ENCODE measurements at regions not wholly inside any gene's neighbourhood (a gene's known extent, or its start where the extent isn't known, plus 50 kb on each side); places are given as distances from the start of the nearest gene placed in this dataset.
"Not testable (repeated sequence)": the region's sequence is repeated elsewhere in the genome, so short reads cannot be mapped to it uniquely, and the experiment has no call there.

DNA sequence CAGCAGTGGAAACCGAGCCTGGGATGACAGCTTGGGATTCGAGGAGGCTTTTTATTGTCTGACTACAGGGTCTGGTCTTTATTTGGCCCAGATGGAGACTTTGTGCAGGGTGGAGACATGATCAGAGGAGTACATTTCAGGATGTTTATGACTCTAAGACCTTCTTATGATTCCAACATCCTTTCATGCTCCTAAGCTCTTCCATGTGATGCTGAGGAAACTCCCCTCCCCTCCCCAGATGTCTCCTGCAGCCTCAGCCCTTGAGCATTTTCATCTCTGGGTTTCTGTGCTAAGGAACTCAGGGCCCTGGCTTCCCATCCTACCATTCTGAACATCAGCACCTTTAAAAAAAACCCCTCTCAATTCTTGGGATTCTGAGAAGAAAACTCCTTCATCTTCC, 186.6 kb downstream of the SOX4 start:
- ATAC-seq (no peak), DNase-seq (no peak)
- Mint-ChIP-seq H3K4me1 (no peaks in the 10 kb centered on the region), H3K36me3 (ENCODE audit: low read depth) (no peaks in the 10 kb centered on the region), H3K27ac (no peak overlapping the region), H3K27me3 (no peaks in the 10 kb centered on the region), H3K4me3 (no peak overlapping the region)
- no peaks in the 10 kb centered on the region for H3K9me3 ChIP-seq (ENCODE audit: control insufficient read depth, low read length, poor library complexity, severe bottlenecking)

DNA sequence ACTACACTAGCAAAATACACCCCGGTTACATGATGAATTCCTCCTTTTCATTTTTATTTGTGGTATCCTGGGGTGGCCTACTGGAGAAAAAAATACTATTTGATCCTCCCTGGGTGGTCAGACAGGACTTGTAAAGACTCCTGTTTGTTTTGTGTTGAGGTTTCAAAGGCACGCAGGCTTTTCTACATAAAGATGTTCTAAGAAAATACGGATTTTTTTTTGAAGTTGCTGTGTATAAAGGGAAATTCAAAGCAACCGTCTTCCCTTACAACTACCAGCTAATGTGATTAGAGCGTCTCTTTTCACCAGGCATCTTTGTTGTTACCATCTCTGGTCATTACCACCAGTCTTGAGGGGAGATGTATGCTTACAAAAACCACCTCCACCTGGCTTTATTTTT, 187.1 kb downstream of the SOX4 start:
- Mint-ChIP-seq H3K4me1 (no peaks in the 10 kb centered on the region), H3K36me3 (ENCODE audit: low read depth) (no peaks in the 10 kb centered on the region), H3K4me3 (no peak overlapping the region), H3K27me3 (no peaks in the 10 kb centered on the region), H3K27ac (no peak overlapping the region)
- DNase-seq (no peak), ATAC-seq (no peak)
- H3K9me3 ChIP-seq (ENCODE audit: control insufficient read depth, low read length, poor library complexity, severe bottlenecking) = no peaks in the 10 kb centered on the region

DNA sequence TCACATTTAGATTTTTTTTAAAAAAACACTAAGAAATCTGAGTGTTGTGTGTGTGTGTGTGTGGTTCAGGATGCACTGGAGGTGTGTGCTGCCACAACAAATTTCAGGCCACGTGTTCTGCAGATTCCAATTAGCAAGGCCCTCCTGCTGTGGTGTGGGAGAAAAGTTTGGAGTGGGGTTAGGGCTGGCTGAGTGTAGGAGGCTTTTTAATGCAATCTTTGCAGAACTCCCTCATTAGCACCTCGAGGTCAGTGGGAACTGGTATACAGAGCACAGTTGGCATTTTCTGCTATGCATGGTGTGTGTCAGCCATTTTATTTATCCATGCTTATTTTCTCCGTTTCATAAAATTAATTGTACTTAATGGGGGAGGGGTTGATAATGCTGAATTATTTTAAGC, 187.6 kb downstream of the SOX4 start:
- no peak overlapping the region for H3K4me3 Mint-ChIP-seq
- H3K27me3 Mint-ChIP-seq = no peaks in the 10 kb centered on the region

DNA sequence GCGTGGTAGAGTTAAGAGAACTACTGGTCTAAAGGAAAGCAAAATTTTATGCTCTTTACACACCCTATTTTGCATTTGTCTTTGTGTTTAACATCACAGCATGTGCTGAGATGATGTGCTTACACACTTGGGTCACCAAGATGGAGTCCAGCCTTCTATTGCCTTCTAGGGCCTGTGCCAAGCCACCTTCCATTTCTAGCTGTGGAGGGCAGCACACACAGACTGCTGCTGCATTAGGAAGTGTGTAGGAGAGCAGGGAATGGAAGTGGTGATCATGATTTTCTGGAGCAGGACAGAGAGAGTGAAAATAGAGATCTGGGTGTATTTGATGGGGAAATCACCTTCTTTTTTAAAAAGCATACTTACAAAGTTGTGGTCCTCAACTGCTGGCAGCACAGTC, 191.6 kb downstream of the SOX4 start:
- Mint-ChIP-seq H3K4me1 (no peaks in the 10 kb centered on the region), H3K36me3 (ENCODE audit: low read depth) (no peaks in the 10 kb centered on the region), H3K27me3 (no peaks in the 10 kb centered on the region), H3K27ac (no peak overlapping the region), H3K4me3 (no peak overlapping the region)
- ATAC-seq = no peak
- no peak for DNase-seq
- H3K9me3 ChIP-seq (ENCODE audit: control insufficient read depth, low read length, poor library complexity, severe bottlenecking) = no peaks in the 10 kb centered on the region

More for the DNA sequence above, 187.6 kb downstream of the SOX4 start:
- no peak for DNase-seq
- Mint-ChIP-seq H3K27ac (no peak overlapping the region), H3K4me1 (no peaks in the 10 kb centered on the region), H3K36me3 (ENCODE audit: low read depth) (no peaks in the 10 kb centered on the region)
- H3K9me3 ChIP-seq (ENCODE audit: control insufficient read depth, low read length, poor library complexity, severe bottlenecking) = no peaks in the 10 kb centered on the region
- ATAC-seq = no peak

DNA sequence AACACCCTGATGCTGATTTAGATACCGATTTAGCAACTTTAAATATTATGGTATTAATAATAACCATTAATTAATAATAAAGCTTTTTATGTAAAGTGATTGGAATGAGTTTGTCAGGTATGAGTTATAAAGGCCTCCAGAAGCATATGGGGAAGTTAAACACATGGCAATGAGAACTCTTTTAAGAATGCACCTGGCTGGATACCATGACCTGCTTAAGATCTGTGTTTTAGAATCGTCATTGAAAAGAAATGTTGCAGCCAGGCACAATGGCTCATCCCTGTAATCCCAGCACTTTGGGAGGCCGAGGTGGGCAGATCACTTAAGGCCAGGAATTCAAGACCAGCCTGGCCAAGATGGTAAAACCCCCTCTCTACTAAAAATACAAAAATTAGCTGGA, 197.5 kb downstream of the SOX4 start:
- Mint-ChIP-seq H3K27ac (no peak overlapping the region), H3K4me1 (no peaks in the 10 kb centered on the region), H3K27me3 (no peaks in the 10 kb centered on the region), H3K36me3 (ENCODE audit: low read depth) (no peaks in the 10 kb centered on the region), H3K4me3 (no peak overlapping the region)
- no peaks in the 10 kb centered on the region for H3K9me3 ChIP-seq (ENCODE audit: control insufficient read depth, low read length, poor library complexity, severe bottlenecking)
- DNase-seq (no peak), ATAC-seq (no peak)

DNA sequence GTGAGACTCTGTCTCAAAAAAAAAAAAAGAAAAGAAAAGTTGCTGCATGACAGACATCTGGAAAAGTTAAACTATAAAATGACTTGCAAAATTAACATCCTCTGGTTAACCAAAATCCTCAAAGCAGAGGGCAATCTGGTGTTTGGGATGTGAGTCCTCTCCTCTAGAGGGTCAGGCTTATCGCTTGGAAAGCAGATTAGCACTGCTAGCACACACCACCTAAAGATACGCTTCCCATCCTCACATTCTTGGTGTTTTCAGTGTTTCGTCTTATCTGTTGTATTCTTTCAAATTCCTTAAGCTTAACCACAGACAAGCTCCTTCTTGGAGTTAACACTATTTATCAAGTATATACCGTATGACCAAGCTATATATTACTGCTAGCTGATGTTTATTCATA, 198.0 kb downstream of the SOX4 start:
- H3K27ac Mint-ChIP-seq = no peak overlapping the region
- H3K9me3 ChIP-seq (ENCODE audit: control insufficient read depth, low read length, poor library complexity, severe bottlenecking) = no peaks in the 10 kb centered on the region
- H3K4me3 Mint-ChIP-seq = no peak overlapping the region
- ATAC-seq = no peak
- H3K36me3 Mint-ChIP-seq (ENCODE audit: low read depth) = no peaks in the 10 kb centered on the region
- no peaks in the 10 kb centered on the region for H3K27me3 Mint-ChIP-seq
- no peak for DNase-seq
- H3K4me1 Mint-ChIP-seq = no peaks in the 10 kb centered on the region

DNA sequence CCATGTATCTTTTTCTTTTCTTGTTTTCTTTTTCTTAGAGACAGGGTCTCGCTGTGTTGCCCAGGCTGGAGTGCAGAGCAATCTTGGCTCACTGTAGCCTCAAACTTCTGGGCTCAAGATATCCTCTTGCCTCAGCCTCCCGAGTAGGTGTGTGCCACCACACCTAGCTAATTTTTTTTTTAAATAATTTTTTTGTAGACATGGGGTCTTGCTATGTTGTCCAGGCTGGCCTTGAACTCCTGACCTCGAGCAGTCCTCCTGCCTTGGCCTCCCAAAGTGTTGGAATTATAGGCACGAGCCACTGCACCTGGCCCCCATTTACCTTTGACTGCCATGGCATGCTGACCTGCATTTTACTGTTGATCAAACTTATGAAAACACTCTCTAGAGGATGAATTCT, 198.6 kb downstream of the SOX4 start:
- ATAC-seq = no peak
- Mint-ChIP-seq H3K4me3 (no peak overlapping the region), H3K27me3 (no peaks in the 10 kb centered on the region), H3K27ac (no peak overlapping the region), H3K36me3 (ENCODE audit: low read depth) (no peaks in the 10 kb centered on the region), H3K4me1 (no peaks in the 10 kb centered on the region)
- DNase-seq = no peak
- H3K9me3 ChIP-seq (ENCODE audit: control insufficient read depth, low read length, poor library complexity, severe bottlenecking) = no peaks in the 10 kb centered on the region

DNA sequence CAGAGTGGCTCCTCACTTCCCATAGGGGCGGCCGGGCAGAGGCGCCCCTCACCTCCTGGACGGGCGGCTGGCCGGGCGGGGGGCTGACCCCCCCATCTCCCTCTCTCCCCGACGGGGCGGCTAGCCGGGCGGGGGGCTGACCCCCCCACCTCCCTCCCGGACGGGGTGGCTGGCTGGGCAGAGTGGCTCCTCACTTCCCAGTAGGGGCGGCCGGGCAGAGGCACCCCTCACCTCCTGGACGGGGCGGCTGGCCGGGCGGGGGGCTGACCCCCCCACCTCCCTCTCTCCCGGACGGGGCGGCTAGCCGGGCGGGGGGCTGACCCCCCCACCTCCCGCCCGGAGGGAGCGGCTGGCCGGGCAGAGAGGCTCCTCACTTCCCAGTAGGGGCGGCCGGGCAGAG, 203.4 kb downstream of the SOX4 start:
- H3K4me3 Mint-ChIP-seq; H3K36me3 Mint-ChIP-seq (ENCODE audit: low read depth); H3K27me3 Mint-ChIP-seq; ATAC-seq; H3K4me1 Mint-ChIP-seq; H3K27ac Mint-ChIP-seq; DNase-seq; H3K9me3 ChIP-seq (ENCODE audit: control insufficient read depth, low read length, poor library complexity, severe bottlenecking): not testable (repeated sequence)

DNA sequence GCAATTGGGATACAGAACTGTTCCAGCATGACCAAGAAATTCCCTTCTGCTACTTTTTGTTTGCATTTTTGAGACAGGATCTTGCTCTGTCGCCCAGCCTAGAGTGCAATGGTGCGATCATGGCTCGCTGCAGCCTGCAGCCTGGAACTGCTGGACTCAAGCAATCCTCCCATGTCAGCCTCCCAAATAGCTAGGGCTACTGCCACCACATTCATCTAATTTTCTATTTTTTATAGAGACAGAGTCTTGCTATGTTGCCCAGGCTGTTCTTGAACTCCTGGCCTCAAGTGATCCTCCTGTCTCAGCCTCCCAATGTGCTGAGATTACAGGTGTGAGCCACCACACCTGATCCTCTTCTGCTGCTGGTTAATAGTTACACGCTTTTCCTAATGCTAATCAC, 204.9 kb downstream of the SOX4 start:
- no peak for DNase-seq
- H3K4me3 Mint-ChIP-seq = no peak overlapping the region
- H3K36me3 Mint-ChIP-seq (ENCODE audit: low read depth) = no peaks in the 10 kb centered on the region
- H3K9me3 ChIP-seq (ENCODE audit: control insufficient read depth, low read length, poor library complexity, severe bottlenecking) = no peaks in the 10 kb centered on the region
- no peaks in the 10 kb centered on the region for H3K4me1 Mint-ChIP-seq
- H3K27me3 Mint-ChIP-seq = no peaks in the 10 kb centered on the region
- no peak for ATAC-seq
- H3K27ac Mint-ChIP-seq = no peak overlapping the region

DNA sequence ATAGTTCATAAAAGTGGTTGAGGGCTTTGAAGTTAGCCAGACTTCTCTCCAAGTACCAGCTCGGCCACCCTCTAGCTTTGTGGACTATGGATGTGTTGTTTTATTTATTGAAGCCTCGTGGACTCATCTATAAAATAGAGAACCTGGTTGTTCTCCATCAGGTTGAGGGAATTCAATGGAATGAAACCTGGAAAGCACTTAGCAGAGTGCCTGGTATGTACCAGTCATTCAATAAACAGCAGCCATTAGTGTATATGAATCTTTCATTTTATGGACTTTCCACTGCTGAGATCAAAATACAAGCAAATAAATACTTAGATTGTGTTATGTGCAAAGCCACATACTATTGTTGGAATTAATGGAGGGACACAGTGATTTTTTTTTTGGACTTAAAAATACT, 206.8 kb downstream of the SOX4 start:
- H3K36me3 Mint-ChIP-seq (ENCODE audit: low read depth) = no peaks in the 10 kb centered on the region
- ATAC-seq (no peak), DNase-seq (no peak)
- no peaks in the 10 kb centered on the region for H3K9me3 ChIP-seq (ENCODE audit: control insufficient read depth, low read length, poor library complexity, severe bottlenecking)
- H3K4me1 Mint-ChIP-seq = no peaks in the 10 kb centered on the region
- no peaks in the 10 kb centered on the region for H3K27me3 Mint-ChIP-seq
- no peak overlapping the region for H3K4me3 Mint-ChIP-seq
- H3K27ac Mint-ChIP-seq = no peak overlapping the region

DNA sequence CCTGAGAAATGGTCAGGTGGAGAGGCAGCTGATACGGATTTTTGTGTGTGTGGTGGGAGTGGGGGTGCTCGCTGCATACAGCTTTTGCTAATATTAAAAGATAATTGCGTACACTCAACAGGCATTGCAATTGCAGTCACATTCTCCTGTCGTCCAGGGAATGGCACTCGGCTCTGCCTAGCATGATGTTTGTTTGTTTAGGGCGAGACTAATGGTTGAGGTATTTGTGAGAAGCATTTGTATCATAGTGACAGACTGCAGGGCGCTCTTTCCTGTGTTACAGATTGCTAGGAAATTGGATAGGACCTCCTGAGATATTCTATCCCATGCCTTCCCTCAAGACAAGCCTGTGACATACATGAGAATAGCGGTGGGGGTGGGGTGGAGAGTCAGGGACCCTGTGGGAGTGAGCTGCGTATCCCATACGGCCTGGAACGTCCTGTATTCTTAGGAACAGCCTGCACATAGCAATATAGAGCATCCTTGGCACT, 207.4 kb downstream of the SOX4 start:
- Mint-ChIP-seq H3K4me1 (no peaks in the 10 kb centered on the region), H3K36me3 (ENCODE audit: low read depth) (no peaks in the 10 kb centered on the region), H3K4me3 (no peak overlapping the region), H3K27me3 (no peaks in the 10 kb centered on the region), H3K27ac (no peak overlapping the region)
- no peak for ATAC-seq
- no peaks in the 10 kb centered on the region for H3K9me3 ChIP-seq (ENCODE audit: control insufficient read depth, low read length, poor library complexity, severe bottlenecking)
- DNase-seq = no peak

DNA sequence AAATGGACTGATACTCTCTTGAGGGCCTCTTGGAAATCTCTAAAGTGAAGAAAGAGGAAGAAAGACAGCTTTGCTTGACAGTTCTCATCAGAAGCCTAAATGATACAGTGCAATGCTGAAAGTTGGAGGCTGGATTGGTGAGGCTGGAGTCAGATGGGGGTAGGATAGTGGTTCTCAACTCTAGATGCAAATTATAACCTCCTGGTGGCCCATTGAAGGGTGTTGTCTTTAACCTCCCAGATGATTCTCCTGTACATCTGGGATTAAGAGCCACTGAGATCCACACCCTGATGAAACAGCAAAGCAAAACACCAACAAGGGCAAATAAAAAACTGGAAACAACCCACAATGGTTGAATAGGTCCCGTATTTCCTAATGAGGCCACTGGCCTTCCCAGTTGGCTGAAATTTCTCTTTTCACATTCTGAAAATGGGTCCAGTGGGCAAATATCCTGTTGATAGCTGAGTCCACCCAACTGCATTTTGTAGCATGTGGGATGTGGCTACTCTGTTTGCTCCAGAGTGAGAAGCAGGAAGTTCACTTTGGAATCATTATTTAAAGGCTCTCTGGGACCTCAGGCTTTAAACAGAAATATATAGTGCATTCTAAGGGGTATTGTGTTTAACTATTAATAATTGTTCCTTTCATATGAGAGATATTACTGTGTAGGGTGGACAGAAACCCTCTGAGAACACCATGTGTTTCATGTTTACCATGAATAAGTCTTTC, 208.1 kb downstream of the SOX4 start:
- no peaks in the 10 kb centered on the region for H3K4me1 Mint-ChIP-seq
- no peaks in the 10 kb centered on the region for H3K27me3 Mint-ChIP-seq
- H3K4me3 Mint-ChIP-seq = no peak overlapping the region
- H3K9me3 ChIP-seq (ENCODE audit: control insufficient read depth, low read length, poor library complexity, severe bottlenecking) = no peaks in the 10 kb centered on the region
- ATAC-seq (no peak), DNase-seq (no peak)
- H3K36me3 Mint-ChIP-seq (ENCODE audit: low read depth) = no peaks in the 10 kb centered on the region
- H3K27ac Mint-ChIP-seq = no peak overlapping the region

DNA sequence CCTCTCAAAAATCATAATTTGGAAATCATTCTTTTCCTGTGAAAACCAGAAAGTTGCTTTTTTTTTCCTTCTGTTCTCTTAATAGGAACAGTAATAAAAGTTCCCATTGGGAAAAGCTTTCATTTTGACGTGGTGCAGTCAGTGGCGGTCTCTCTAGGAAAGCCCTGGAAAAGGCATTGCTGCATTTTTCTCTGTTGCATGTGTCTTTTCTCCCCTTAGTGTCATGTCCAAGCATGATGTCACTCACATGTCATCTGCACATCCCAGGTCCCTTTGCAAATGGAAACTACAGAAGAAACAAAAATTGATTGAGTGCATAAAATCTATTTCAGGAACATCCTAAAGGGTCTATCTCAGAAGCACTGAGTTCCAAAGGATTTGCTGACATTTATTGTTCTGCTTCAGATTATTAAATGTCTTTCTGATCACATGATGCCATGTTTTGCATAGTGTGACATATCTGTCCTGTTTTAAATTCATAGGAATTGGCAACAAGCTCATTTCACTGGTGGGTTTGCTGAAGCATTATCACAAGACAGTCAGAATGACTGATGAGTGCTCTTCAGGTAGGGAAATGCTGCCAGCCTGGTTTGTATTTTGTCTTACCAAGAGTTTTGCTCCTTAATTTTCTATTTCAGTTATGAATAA, 208.7 kb downstream of the SOX4 start:
- no peaks in the 10 kb centered on the region for H3K36me3 Mint-ChIP-seq (ENCODE audit: low read depth)
- H3K27me3 Mint-ChIP-seq = no peaks in the 10 kb centered on the region
- DNase-seq (no peak), ATAC-seq (no peak)
- no peaks in the 10 kb centered on the region for H3K9me3 ChIP-seq (ENCODE audit: control insufficient read depth, low read length, poor library complexity, severe bottlenecking)
- no peak overlapping the region for H3K27ac Mint-ChIP-seq
- H3K4me1 Mint-ChIP-seq = no peaks in the 10 kb centered on the region
- no peak overlapping the region for H3K4me3 Mint-ChIP-seq

DNA sequence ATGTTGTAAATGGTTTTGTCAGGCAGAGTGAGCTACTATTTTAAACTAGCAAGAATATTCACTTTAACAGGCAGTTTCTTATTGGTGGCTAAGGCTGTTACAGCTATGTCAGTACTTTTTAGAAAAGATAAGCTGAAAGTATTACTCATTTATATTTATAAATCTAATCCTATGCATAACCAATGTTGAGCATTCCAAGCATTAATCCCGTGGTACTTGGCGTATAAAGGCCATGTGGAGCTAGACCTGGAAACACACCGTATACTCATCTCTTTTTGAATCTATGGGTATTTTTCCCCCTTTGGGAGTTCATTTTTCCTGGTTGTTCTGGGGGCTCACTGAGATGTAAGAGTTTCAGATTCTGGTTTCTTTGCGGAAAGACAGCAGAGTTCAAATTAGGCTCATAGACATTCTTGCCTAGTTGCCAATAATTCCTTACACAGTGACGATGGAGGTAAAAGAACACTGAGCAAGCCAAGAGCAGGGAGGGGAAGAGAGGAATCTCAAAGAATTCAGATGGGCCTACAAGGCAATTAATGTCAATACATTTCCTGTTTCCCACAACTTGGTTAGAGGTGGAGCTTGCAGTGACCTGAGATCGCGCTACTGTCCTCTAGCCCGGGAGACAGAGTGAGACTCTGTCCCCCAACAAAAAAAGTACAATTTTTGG, 211.5 kb downstream of the SOX4 start:
- no peaks in the 10 kb centered on the region for H3K36me3 Mint-ChIP-seq (ENCODE audit: low read depth)
- H3K27ac Mint-ChIP-seq = no peak overlapping the region
- no peaks in the 10 kb centered on the region for H3K4me1 Mint-ChIP-seq
- no peaks in the 10 kb centered on the region for H3K9me3 ChIP-seq (ENCODE audit: control insufficient read depth, low read length, poor library complexity, severe bottlenecking)
- ATAC-seq = no peak
- no peaks in the 10 kb centered on the region for H3K27me3 Mint-ChIP-seq
- H3K4me3 Mint-ChIP-seq = no peak overlapping the region
- no peak for DNase-seq
